ENCODE measurements at regions not wholly inside any gene's neighbourhood (a gene's known extent, or its start where the extent isn't known, plus 50 kb on each side); places are given as distances from the start of the nearest gene placed in this dataset.

DNA sequence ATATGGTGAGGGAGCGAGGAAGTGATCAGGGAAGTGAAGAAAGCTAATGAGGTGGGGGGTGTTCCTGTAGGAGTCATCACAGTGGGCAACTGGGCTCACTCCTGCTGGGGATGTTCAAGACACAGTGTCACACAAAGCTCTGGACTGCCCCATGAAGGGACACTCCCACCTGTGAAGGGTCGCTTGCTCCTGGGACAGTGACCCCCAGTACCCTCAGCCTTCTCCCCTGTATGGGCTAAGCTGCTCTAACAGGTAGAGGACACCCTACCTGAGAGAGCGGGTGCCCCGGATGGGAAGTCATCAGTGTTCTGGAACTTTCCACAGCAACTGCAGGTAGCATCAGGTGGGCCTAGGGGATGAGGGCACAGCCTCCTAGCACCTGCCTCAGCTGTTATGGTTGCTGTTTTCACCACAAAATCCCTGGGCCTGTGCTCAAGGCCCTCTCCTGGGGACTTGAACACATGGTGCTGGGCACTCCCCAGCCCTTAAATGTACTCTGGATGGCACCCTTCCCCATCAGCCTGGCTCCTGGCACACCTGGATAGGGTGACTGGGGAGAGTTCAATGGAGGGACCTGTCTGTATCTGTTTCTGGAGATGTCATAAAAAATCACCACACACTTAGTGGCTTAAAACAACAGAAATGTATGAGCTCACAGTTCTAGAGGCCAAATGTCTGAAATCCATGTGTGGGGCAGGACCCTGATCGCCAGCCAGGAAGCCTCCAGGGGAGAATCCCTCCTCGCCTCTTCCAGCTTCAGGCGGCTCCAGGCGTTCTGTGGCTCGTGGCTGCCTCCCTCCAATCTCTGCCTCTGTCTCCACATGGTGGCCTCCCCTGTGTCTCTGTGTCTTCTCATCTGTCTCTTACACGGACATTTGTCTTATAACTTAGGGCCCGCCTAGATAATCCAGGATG lies 104.0 kb upstream of the CDH5 start:
- H3K27ac ChIP-seq (ENCODE audit: insufficient read depth, low read length) = no peak overlapping the region
- H2BK15ac ChIP-seq (ENCODE audit: low read depth, low read length) = 0 out of 3 replicates have a peak overlapping the region, but pooled peaks have one; percentile 11
- dilution Hi-C loops (cut with HindIII; ENCODE audit: low sequenced_read_pairs, unreplicated experiment) = no loop called here
- H3K27me3 ChIP-seq (ENCODE audit: control insufficient read depth, insufficient read depth, low read length) = no peaks in the 10 kb centered on the region
- no peaks in the 10 kb centered on the region for H3K9me3 ChIP-seq (ENCODE audit: control insufficient read depth, insufficient read depth, low read length)
- H2BK20ac ChIP-seq (ENCODE audit: low read depth, low read length) = peak overlapping the region; percentile 27; the same call in 1 of the 2 replicates
- ChIA-PET POLR2A (ENCODE audit: unreplicated experiment) (no interaction called here), CTCF (no interaction called here)
- no peaks in the 10 kb centered on the region for H4K20me1 ChIP-seq (ENCODE audit: insufficient read depth, low read length)
- no TSS peak for BruUV-seq (replicated peaks)
- H3K79me1 ChIP-seq (ENCODE audit: low read depth in 1 of 2, low read length in 2 of 2) = no peaks in the 10 kb centered on the region
- WGBS, 2 experiments (ENCODE audit: extremely low coverage in 2 of 2, insufficient read length in 1 of 2) = 80% methylated on average over 6 of the region's 11 CpGs; no CpG with 5 or more reads in 1 of the 2 experiments
- peaks cover 20% of the 10 kb centered on the region for H3K4me1 ChIP-seq (ENCODE audit: control insufficient read depth, insufficient read depth, low read length)
- H2BK120ac ChIP-seq (ENCODE audit: low read depth, low read length) = peak overlapping the region; percentile 54
- H3K9ac ChIP-seq (ENCODE audit: low read depth, low read length) = no peak overlapping the region
- H4K91ac ChIP-seq (ENCODE audit: insufficient read depth, low read depth, low read length) = peak overlapping the region; percentile 20; the same call in 1 of the 2 replicates
- intact Hi-C loops (cut with micrococcal nuclease) = no loop called here
- H2AK9ac ChIP-seq (replicated peaks; ENCODE audit: low read depth, low read length, poor library complexity) = peak overlapping the region; percentile 48
- peak overlapping the region; percentile 22; the same call in 1 of the 2 replicates for H3K14ac ChIP-seq (replicated peaks; ENCODE audit: low read depth, low read length)
- H3K4ac ChIP-seq (ENCODE audit: low read depth, low read length) = peak overlapping the region; percentile 46
- no peaks in the 10 kb centered on the region for H3K36me3 ChIP-seq (ENCODE audit: control insufficient read depth, insufficient read depth, low read length)
- H3K9me1 ChIP-seq (ENCODE audit: insufficient read depth, low read length) = peaks cover 16% of the 10 kb centered on the region
- H2AFZ ChIP-seq (replicated peaks; ENCODE audit: low read length, poor library complexity) = no peak overlapping the region
- no peak overlapping the region for H3K4me2 ChIP-seq (ENCODE audit: low read depth, low read length)
- H3K56ac ChIP-seq (ENCODE audit: extremely low read depth, insufficient read depth, low read length) = no peak overlapping the region
- ATAC-seq (ENCODE audit: low read depth) = peak; percentile 15; the same call in 1 of the 2 replicates
- no peak overlapping the region for H2BK5ac ChIP-seq (ENCODE audit: low read depth, low read length, poor library complexity, severe bottlenecking)
- H3K23ac ChIP-seq (ENCODE audit: low read depth, low read length) = peak overlapping the region; percentile 17; the same call in 1 of the 2 replicates
- H3K18ac ChIP-seq (ENCODE audit: low read depth, low read length) = peak overlapping the region; percentile 6; the same call in 1 of the 2 replicates
- in situ Hi-C loops (cut with MboI; ENCODE audit: low sequenced_read_pairs) = no loop called here
- DNase-seq = peak; percentile 57
- peak overlapping the region in 1 of 2 experiments; percentile 17; a peak in 1 of 4 replicates for H4K8ac ChIP-seq (ENCODE audit: low read depth in 2 of 2, low read length in 2 of 2)
- TF ChIP-seq RCOR1 (IDR thresholded peaks at IDR 0.05; ENCODE audit: insufficient replicate concordance, low read length) (no peak), POLR2A (IDR thresholded peaks at IDR 0.05; ENCODE audit: low read depth, low read length) (no peak), MXI1 (IDR thresholded peaks at IDR 0.05; ENCODE audit: borderline replicate concordance, low read depth, low read length) (no peak), SMC3 (IDR thresholded peaks at IDR 0.05; ENCODE audit: low read depth, low read length) (no peak), RFX5 (IDR thresholded peaks at IDR 0.05; ENCODE audit: low read depth, low read length) (no peak)
- 0 out of 2 replicates have a peak overlapping the region, but pooled peaks have one; percentile 15 for H4K5ac ChIP-seq (ENCODE audit: low read depth, low read length)
- H3K4me3 ChIP-seq (ENCODE audit: insufficient read depth, low read depth, low read length) = no peak overlapping the region
- peak overlapping the region; percentile 63 for H2AK5ac ChIP-seq (ENCODE audit: low read depth, low read length)
